CD4-positive, alpha-beta T cell treated with Interleukin-4 for 1 hour (primary cell): ENCODE measurements at regions not wholly inside any gene's neighbourhood (a gene's known extent, or its start where the extent isn't known, plus 50 kb on each side); places are given as distances from the start of the nearest gene placed in this dataset.
A peak's percentile ranks its signal among the peaks of the same experiment; 100 is the strongest.

Experiments used
- DNase-seq, 2 donors: peaks; one replicate each; pipeline ENCODE4 v3.0.0-alpha.2; 2020 to 2022

DNA sequence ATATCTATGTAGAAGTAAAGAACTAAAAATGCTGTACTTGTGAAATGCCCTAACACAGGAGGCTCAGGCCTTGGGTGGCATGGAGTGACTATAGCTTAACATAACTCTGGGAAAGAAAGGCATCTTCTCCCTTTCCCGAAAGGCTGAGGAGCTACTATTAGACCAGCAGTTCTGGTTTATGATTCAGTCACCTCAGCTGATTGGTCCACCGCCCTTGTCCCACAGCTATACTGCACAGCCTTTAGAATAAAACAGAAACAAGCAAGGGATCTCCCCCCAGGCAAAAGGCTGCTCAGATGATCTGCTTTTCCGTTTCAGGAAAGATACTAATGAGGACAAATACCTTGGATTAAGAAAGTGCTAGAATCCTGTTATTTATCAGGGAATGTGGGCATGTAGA, 171.3 kb downstream of the SNCA start:
- no peak for DNase-seq

GRCh38 chr4:89664521-89664920, 172.4 kb downstream of the SNCA start:
- no peak for DNase-seq

GRCh38 chr4:89661173-89661899, 175.6 kb downstream of the SNCA start:
- no peak for DNase-seq

GRCh38 chr4:89660444-89661172, 176.4 kb downstream of the SNCA start:
- DNase-seq, result no peak

GRCh38 chr4:89658701-89659024, 178.3 kb downstream of the SNCA start:
- DNase-seq, result no peak

DNA sequence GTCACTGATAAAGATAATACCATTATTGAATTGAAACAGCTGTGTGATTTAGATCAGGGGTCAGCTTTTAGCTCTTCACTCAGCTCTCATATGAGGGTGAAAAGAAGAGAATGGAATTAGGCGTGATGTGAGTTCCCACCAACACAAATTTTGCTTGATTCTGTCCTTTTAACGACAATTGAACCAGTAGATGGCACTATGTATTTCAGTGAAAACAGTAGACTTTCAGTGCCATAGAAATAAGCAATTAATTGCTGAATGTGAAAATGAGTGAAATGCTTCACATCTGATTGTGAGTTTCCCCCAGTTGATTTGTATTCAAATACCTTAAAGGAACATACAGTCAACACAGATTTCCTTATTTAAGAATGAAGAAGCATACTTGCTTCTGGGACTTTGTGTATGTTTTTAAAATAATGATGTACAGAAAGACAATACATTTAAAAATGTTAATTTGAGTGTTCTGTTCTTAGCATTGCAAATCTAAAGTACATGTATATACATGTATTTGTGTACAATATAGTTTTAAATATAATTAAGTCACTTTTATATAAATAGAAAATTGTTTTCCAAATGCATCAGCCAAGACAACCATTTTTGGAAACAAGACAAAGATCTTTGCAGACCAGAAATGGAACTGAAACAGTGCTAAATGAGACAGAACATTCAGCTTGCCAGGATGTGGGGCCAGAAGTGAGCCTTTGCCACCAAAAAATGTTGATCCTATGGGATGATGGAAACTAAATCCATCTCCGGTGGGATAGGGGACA, 178.8 kb downstream of the SNCA start:
- peak in 1 of 2 donors; percentile 10 for DNase-seq

GRCh38 chr4:89653012-89653411, 183.9 kb downstream of the SNCA start:
- DNase-seq, result no peak

DNA sequence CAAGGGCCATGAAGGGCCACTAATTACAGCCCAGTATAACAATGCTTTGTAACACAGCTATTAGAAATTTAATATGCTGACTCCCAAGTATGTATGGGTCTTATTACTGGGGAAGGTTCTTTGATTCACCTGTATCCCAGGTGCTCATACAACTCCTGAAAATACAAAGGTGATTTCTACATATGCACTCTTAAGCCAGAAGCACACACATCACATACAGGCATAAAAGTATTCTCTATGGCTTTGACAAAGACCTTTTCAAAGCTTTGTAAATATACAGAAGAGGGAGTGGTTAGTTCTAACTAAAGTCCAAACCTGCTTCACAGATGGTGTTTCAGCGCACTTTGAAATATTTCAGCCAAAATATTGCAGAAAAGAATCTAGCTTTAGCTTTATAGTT, 191.5 kb downstream of the SNCA start:
- DNase-seq, result no peak

DNA sequence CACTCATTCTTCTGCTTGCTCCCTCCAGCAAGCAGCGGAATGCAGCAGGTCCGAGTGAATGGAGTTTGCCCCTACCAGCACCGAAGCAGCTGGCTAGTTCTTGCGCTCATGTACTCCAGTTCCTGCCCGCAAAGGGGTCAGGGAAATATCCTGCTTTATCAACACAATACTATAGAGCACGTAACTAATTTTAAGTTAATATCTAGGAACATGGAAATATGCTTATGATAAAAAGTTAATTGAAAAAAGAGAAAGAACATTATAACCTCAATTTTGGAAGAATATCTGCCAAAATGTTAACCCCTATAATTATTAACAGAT, 195.6 kb downstream of the SNCA start:
- no peak for DNase-seq

DNA sequence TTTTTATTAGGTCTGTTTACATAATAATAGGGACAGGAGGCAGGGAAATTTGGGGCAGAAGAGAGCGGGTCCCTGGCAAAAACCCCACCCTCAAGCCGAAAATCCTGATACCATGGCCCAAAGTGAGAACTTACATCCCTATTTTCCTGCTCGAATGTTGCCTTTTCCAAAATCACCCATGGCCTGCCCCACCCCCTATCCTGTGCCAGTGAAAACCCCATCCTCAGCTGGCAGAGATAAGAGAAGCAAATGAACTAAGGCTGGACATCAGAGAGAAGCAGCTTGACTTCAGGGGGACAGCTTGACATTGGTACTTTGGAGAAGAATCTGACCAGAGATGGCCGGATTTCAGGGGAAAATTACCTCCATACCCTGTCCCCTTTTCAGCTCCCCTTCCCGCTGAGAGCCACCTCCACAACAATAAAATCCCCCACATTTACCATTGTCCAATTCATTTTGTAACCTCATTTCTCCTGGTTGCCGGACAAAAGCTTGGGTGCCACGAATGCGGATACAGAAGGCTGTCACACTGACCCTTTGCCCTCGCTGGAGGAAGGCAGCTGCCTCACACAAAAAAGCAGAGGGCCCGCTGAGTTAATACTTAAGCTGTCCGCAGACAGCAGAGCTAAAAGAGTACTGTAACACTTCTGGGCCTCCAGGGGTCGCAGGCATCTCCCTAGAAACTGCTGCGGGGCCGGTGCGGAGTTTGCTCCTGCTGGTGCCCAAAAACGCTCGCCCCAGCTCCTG, 196.2 kb downstream of the SNCA start:
- no peak for DNase-seq

DNA sequence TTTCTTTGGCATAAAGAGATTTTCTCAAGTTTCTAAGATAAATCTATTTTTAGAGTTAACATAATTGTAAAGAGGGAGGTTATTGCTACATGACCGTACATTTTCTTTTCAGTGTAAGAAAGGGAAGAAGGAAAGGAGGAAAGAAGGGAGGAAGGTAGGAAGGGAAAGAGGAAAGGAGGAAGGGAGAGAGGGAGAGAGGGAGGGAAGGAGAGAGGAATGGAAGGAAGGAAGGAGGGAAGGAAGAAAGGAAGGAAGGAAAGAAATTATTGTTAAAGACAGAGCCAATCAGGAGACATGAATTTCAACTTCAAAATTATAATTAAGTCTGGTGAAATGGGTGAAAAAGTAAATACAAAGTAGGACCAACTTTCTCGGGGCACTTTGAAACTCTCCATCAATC, 197.6 kb downstream of the SNCA start:
- no peak for DNase-seq

DNA sequence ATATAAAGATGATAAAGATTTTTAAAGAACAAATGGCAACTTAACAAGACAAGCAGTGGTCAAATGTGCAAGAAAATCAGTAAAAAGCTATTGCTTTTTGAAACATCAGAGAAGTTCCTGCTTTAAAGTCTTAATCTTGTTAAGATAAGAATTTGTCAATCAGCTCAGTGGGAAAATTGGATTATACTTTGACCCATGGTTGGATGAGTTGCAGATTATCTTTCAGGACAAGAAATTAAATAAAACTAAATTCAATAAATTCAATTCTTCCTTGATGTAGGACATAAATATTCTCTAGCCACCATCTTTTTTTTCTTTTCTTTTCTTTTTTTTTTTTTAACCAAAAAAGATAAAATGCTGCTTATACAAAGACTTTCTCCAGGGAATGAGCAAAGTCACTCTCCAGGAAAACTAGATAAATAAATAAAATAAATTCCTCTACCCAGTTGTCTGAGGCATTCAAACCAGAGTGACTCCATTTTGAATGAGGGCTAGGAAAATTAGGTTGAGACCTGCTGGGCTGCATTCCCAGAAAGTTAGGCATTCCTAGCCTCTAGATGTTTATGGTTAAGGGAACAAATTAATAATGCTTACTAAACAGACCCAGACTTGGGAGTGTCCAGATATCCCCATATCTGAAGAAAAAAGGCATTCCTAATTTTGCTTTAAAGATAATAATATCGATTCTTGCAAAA, 211.2 kb downstream of the SNCA start:
- no peak for DNase-seq

DNA sequence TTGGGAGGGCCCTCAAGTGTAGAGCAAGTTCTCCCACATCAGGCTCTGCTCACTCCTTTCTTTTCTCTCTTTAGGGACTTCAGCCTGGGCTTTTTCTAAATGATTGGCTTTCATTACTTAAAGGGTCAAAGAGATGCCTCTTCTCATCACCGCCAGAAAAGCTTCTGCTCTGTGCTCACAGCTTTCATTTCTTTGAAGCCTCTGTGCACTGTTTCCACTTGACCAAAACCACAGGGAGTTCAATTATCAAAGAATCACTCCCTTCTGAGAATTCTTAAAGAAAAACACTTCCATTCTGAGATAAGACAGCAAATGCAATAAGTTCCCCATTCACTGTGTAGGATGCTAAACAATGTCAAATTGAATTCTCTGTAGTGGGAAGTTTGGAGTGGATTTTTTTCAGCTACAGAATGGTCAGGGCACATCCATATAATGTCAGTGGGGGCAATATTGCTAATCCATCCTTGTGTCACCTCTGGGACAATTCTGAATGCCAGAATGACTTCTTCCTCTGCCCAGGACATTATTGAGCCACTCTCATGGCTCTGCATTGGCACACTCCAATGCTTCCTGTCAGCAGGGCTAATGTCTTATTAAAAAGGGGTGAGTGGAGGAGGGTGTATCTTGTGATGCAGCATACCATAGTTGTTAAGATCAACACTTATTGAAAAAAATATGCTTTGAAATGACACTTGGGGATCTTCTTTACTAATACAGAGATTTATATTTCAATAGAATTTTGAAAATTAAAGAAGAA, 217.6 kb downstream of the SNCA start:
- peak in 1 of 2 donors; percentile 18 for DNase-seq

GRCh38 chr4:89618151-89618550, 218.8 kb downstream of the SNCA start:
- no peak for DNase-seq

- no peak for DNase-seq
These were observed 219.6 kb downstream of the SNCA start for GRCh38 chr4:89617317-89617716.

- no peak for DNase-seq
These were observed 220.6 kb downstream of the SNCA start for GRCh38 chr4:89616382-89616781.

DNA sequence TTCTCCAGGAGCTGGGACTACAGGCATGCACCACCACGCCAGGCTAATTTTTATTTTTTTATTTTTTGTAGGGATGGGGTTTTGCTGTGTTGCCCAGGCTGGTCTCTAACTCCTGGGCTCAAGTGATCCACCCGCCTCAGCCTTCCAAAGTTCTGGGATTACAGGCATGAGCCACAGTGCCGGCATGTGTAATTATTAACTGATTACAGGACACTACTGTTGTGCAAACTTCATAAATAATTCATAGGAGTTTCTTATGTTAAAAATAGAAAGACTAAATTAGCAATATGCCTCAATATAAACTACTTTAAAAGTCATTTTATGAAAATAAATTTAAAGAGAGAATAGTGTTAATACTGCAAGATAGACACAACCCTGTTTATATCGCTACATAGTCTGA, 221.9 kb downstream of the SNCA start:
- no peak for DNase-seq

DNA sequence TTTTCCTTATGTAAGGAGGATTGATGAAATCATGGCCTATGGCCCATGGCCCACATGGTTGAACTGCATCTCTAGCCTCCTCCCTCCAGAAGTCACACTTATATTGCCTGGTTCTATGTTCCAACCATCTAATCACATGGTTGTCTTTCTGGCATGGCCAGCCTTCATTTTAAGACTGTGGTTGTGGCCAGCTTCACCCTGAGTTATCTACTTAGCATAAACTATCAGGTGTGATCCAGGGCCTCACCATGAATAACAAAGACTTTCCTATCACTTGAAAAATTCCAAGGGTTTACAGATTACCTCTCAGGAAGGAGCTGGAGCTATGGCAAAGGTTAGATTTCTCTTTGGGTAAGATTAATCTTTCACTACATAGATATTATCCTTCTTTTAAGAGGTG, 222.8 kb downstream of the SNCA start:
- DNase-seq, result no peak

- DNase-seq, result no peak
These were observed 226.7 kb downstream of the SNCA start for GRCh38 chr4:89610236-89610635.

GRCh38 chr4:89609756-89610155, 227.2 kb downstream of the SNCA start:
- no peak for DNase-seq

DNA sequence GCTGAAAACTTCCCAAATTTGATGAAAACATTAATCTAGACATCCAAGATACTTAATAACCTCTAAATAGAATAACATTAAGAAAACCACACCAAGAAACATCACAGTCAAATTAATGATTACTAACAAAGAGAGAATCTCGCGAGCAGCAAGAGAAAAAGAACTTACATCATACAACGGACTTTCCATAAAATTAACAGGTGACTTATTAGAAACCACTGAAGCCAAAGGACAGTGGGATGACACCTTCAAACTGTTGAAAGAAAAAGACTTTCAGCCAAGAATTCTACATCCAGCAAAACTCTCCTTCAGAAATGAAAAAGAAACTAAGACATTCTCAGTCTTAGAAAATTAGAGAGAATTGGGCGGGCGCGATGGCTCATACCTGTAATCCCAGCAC, 232.0 kb downstream of the SNCA start:
- no peak for DNase-seq

GRCh38 chr4:89599026-89599425, 237.9 kb downstream of the SNCA start:
- no peak for DNase-seq
